Erythroblast (primary cell): ENCODE measurements at regions not wholly inside any gene's neighbourhood (a gene's known extent, or its start where the extent isn't known, plus 50 kb on each side); places are given as distances from the start of the nearest gene placed in this dataset.

Experiments
- GATA1 ChIP-seq: IDR thresholded peaks from 2 replicates; pipeline ENCODE4 v1.6.1; 2011; ENCODE audit warnings: low read depth, mild to moderate bottlenecking, control low read depth, low read length, moderate library complexity
- POLR2A ChIP-seq: IDR thresholded peaks from 2 replicates; pipeline ENCODE4 v1.6.1; 2011; ENCODE audit warnings: mild to moderate bottlenecking, low read length

GRCh38 chr17:70569128-70569527 lies 399.8 kb downstream of the KCNJ2 start:
- TF ChIP-seq POLR2A = no peak
- TF ChIP-seq GATA1 = no peak
